NCI-H748 (cell line): ENCODE measurements at regions not wholly inside any gene's neighbourhood (a gene's known extent, or its start where the extent isn't known, plus 50 kb on each side); places are given as distances from the start of the nearest gene placed in this dataset.
A peak's percentile ranks its signal among the peaks of the same experiment; 100 is the strongest.

ENCODE experiments used
- DNase-seq: peaks from one replicate; lab custom pipeline; 2025; ENCODE audit not compliant: unreplicated experiment; lab: John Stamatoyannopoulos, UW

- no peak for DNase-seq
These were observed 678.5 kb upstream of the NUDT12 start for GRCh38 chr5:104241046-104241445.

DNA sequence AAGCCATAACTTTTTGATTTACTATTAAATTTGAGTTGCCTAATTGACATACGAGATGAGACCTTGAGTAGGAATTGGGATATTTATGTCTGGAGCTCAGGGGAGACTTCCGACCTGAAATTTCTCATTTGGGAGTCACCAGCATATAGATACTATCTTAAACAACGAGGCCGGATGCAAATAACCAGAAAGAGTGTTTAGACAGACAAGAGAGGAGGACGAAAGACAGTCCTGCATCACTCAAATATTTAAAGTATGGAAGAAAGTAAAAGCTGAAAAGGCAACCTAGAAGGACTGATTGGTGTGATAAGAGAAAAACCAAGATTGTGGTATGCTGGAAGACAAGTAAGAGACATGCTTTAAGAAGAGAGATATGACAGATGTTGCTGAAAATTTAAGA is 675.0 kb upstream of the NUDT12 start:
- DNase-seq, result no peak

DNA sequence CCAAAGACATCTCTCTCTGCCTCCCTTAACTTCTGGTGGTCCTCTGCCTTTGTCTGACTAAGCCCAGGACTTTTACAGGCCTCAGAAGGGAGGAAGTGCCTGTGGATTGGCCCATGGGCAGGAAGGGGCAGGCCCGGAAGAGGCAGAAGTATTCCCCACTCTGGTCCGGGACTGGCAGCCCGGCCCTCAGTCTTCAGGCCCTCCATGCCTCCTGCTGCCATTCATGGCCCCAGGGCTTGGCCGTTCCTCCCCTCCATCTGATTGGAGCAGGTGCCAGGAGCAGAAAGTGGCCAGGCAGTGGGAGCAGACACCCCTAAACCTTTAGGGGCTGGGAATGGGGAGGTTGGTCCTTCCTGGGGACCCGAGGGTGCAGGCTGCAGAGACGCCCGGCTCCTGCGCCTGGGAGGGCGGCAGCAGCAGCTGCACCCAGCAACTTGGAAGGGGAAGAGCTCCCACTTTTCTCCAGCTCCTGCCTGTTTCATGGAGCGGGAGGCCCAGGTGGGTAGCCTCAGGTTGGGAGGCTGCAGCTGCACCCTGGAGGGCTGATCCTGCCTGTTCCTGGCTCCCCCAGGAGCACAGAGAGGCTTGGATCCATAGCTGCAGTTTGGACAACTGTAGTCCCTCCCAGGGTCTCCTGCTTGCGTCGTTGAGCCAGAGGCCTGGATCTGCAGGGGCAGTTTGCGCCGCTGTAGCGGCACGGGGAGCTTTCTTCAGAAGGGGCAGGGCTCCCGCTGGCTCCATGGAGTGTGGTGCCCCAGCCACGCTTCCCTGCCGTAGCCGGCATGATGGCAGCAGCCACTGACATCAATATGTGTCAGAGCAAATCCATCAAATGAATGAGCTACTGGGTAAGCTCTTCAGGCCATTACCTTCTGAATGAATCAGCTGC is 661.5 kb upstream of the NUDT12 start:
- DNase-seq, result no peak

DNA sequence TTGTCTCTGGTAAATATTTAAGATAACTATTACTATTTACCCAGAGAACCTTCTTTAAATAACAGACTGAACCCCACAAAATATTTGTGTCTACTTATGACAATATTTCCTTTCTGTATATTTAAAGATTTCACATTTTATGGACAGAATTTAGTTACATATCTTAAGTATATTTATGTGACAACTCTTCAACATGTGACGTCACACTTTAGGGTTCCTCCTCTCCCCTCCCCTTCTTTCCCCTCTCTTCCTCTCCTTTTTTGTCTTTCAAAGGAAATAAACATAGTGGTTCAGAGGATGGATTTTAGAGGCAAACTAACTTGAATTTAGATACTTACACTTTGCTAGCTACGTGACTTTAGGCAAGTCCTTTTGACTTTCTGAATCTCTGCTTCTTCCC is 655.6 kb upstream of the NUDT12 start:
- no peak for DNase-seq

GRCh38 chr5:104213216-104213615 is 650.6 kb upstream of the NUDT12 start:
- no peak for DNase-seq

DNA sequence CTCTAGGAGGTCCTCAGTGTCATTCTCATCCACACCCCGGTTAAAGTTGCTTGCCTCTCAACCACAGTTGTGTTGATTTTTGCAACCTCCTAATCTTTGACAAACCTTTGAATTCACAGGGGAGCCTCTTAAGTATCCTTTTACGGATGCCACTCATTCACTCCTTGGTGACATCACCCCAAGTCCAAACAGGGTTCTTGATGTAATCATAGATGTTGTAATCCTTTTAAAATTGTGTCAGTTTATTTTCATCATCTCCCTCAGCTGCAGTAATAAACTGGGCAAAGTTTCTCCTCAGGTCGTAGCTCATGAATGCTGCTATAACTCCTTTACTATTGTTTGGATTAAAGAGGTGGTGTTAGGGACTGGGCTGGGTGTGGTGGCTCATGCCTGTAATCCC is 637.2 kb upstream of the NUDT12 start:
- DNase-seq, result no peak

GRCh38 chr5:104198156-104198555 is 635.6 kb upstream of the NUDT12 start:
- peak; percentile 15 for DNase-seq

GRCh38 chr5:104189909-104190308 is 627.3 kb upstream of the NUDT12 start:
- DNase-seq, result no peak

DNA sequence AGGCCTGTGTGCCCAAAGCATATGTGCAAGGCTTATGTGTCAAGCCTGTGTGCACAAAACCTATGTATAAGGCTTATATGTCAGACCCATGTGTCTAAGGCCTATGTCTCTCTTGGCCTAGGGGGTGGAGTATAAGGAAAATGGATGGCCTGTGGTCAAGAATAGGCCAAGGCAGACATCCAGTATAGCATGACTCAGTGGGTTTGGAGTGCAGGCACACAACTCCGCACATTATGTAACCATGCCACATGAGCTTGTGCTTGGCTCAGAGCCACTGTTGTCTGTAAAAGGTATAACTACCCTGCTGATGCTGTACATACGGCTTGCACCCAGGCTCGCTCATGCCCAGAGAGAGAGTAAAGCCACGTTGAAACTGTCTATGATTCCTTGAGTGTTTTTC is 626.4 kb upstream of the NUDT12 start:
- no peak for DNase-seq

DNA sequence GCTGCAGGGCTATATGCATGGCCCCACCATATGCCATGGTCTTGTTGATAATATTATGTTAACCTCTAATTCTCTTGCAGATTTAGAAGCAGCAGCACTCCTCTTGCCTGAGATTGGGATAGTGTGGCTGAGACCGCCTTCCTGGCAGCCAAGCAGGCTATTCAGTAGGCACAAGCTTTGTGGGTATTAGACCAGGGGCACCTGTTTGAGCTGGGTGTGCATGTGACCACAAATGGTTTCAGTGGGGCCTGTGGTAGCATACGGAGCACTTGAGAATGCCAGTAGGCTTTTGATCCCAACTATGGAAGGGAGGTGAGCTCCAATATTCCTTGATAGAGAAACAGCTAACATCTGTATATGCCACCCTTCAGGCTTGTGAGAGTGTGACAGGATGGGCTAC is 625.1 kb upstream of the NUDT12 start:
- DNase-seq, result no peak

- DNase-seq, result no peak
These were observed 623.9 kb upstream of the NUDT12 start for GRCh38 chr5:104186510-104186909.

GRCh38 chr5:104186100-104186499 is 623.5 kb upstream of the NUDT12 start:
- DNase-seq, result peak; percentile 44

DNA sequence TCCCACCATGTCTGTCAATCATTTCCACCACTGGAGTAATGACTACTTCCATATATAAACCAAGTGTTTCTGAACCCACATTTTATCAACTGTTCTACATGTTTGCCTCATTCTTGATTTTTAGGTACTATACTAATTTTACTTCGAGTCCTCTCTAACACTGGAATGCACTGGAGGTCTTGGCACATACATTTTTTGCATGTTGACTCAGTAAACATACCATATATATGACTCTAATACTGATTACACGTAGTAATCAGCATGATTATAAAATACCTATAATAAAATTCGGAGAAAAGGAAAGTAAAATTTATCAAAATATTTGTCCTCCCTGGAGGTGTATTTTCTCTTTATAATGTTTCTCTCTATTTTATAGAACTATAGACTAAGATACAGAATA is 621.7 kb upstream of the NUDT12 start:
- no peak for DNase-seq

DNA sequence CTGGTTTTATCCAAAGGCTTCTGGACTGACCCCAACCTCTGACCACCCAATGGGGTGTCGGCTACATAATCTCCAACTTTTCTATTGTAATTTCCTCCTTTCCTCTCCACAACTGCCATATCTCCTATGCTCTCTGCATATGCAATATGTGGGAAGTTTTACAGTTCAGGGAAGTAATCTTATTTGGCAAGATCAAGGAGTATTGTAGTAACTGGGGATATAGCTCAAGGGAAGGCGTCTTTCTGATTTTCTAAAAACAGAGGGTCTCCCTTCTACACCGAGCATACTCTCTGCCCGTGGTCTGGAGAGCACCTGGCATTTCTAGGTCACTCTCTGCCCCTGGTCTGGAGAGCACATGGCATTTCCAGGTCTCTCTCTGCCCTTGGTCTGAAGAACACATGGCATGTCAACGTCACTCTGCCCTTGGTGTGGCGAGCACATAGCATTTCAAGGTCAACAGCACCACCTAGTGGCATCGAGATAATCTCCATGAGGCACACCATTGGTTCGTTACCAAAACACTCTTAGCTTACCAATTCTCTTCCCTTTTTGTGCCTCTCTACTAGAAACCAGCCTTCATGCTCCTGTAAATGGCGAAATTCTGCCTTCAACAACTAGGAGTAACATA is 616.4 kb upstream of the NUDT12 start:
- peak; percentile 56 for DNase-seq

- no peak for DNase-seq
These were observed 615.5 kb upstream of the NUDT12 start for GRCh38 chr5:104178066-104178465.

DNA sequence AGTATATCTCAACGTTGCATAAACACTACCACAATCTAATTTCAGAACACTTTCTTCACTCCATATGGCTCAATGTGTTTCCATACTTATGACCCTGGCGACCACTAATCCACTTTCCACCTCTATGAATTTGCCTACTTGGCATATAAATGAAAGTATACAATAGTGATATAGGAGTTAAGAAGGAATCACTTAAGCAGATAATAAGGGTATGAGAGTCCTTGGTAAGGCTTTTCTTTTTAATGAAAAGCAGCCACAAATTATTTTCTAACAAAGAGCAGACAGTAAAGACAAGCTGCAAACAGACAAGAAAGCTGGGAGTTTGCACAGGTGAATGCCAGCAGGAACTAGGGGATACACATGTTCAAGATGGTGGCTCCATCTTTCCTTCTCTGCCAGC is 615.1 kb upstream of the NUDT12 start:
- no peak for DNase-seq

DNA sequence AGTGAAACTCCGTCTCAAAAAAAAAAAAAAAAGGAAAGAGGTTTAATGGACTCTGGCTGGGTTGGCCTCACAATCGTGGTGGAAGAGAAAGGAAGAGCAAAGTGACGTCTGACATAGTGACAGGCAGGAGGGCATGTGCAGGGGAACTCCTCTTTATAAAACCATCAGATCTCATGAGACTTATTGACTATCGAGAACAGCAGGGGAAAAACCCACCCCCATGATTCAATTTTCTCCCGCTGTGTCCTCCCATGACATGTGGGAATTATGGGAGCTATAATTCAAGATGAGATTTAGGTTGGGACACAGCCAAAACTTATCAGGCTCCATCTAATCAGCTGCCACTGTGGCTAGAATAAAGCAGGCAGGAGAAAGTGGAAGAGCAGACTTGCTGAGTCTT is 610.4 kb upstream of the NUDT12 start:
- no peak for DNase-seq

- DNase-seq, result no peak
These were observed 609.5 kb upstream of the NUDT12 start for GRCh38 chr5:104171958-104172690.

- no peak for DNase-seq
These were observed 608.3 kb upstream of the NUDT12 start for GRCh38 chr5:104170926-104171325.

DNA sequence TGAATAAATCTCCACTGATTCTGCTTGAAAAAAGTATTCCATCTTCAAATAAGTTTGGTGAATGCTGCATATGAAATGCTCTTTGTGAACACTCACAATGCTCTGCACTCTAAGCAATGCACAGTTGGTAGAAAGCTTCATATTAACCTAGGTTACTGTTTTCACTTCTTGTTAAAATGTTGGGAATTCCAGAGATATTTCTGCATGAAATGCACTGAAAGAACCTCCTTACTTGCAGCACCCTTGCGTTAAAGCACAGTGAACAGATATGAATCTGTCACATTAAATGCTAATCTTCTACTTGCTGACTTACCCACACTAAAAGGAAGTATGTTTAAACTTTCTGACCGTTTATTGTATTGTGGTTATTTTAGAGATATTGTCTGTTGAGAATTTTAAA is 584.1 kb upstream of the NUDT12 start:
- no peak for DNase-seq

DNA sequence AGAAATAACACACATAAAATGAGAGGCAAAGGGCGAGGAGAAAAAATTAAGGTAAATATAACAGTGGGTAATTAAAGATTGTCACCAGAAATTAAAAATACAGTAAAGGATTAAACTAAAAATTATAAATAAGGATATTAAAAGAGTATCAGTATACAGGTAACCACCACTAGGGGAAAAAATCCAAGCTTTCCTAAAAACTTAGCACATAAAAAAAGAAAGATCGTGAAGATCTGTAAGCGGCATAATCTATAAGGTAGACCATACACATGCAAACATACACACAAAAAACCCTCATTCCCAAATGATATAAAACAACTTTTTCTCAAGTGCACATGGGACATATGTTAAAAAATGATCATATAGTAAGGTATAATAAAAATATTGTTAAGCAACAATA is 577.3 kb upstream of the NUDT12 start:
- DNase-seq, result no peak

DNA sequence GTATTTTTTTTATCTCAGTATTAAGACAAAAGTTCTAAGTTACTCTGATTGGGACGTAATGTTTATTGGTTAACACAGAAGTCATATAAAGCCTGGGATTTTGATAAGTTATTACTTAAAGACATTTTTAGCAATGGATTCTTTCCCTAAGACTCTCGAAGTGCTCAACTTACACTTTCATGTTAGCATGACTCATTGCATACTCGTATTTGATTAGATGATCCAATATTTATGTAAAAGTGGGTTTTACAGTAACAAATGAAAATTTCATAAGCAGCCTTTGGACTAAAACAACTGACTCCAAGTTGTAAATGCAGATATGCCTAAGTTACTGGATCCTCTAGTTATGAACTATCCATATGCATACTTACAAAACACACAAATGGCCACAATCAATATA is 567.7 kb upstream of the NUDT12 start:
- no peak for DNase-seq
